C4-2B (cell line): ENCODE measurements at regions not wholly inside any gene's neighbourhood (a gene's known extent, or its start where the extent isn't known, plus 50 kb on each side); places are given as distances from the start of the nearest gene placed in this dataset.

Source experiments
- CTCF ChIP-seq: fragments of 450-650 bp; conservative IDR thresholded peaks from 2 replicates; pipeline ENCODE4 v1.5.1; 2017; ENCODE audit warnings: mild to moderate bottlenecking
- ZFX ChIP-seq: fragments of 450-650 bp; IDR thresholded peaks from 2 replicates; pipeline ENCODE4 v1.6.1; 2017

- TF ChIP-seq CTCF = no peak
- TF ChIP-seq ZFX = no peak
Observed at GRCh38 chr13:111568290-111568689, 247.8 kb downstream of the TEX29 start.
